Spleen (tissue), 7 donors: ENCODE measurements at regions not wholly inside any gene's neighbourhood (a gene's known extent, or its start where the extent isn't known, plus 50 kb on each side); places are given as distances from the start of the nearest gene placed in this dataset.

Experiments used
- POLR2AphosphoS5 ChIP-seq, 3 donors: sonication (generic); formaldehyde crosslinking; IDR thresholded peaks; one replicate each; pipeline ENCODE4 v1.5.1; 2017; ENCODE audit warnings: antibody characterized with exemption in 3 of 3
- TF ChIP-seq, protein P1 (sequence below), 11 experiments: fragments of 200-600 bp in 7 of 11; fragments of 450-650 bp in 4 of 11; sonication (generic) in 4 of 11; IDR thresholded peaks in 8 of 11; conservative IDR thresholded peaks in 3 of 11; 1 replicate in 7 of 11; 2 replicates in 4 of 11; pipeline versions ENCODE4 v1.4.0 to v1.8.0; 2016 to 2021; ENCODE audit warnings: antibody characterized with exemption in 11 of 11, inconsistent platforms in 4 of 11, mild to moderate bottlenecking in 1 of 11
- donor health status: DM: no; HTN: no; CAD: no; lungs with moderate emphysema.
- donor health status: DM: no; HTN: no; CAD: no.
- donor health status: DM: no; HTN: no; CAD: no.

DNA sequence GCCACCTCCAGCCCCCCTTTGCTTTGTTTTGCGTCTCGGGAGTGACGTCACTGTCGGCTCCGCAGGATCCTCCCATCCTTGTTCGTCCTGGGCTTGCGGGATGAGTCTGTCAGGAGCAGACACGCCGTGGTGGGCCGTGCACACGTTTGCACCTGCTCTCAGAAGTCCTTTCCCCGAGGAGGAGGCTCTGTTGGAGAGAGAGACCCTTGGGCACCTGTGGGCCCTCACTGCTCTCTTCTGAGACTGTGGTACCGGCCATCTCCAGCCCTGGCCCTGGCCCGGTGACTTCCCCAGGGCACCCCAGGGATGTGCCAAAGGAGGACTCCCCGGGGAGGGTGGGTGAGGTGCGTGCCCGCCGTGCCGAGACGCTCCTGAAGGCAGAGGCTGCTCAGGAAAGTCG lies 76.1 kb upstream of the PPP2R3B start:
- TF ChIP-seq, protein P1, sequence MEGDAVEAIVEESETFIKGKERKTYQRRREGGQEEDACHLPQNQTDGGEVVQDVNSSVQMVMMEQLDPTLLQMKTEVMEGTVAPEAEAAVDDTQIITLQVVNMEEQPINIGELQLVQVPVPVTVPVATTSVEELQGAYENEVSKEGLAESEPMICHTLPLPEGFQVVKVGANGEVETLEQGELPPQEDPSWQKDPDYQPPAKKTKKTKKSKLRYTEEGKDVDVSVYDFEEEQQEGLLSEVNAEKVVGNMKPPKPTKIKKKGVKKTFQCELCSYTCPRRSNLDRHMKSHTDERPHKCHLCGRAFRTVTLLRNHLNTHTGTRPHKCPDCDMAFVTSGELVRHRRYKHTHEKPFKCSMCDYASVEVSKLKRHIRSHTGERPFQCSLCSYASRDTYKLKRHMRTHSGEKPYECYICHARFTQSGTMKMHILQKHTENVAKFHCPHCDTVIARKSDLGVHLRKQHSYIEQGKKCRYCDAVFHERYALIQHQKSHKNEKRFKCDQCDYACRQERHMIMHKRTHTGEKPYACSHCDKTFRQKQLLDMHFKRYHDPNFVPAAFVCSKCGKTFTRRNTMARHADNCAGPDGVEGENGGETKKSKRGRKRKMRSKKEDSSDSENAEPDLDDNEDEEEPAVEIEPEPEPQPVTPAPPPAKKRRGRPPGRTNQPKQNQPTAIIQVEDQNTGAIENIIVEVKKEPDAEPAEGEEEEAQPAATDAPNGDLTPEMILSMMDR (IDR thresholded peaks at IDR 0.05 in 8 of 11, conservative IDR thresholded peaks at IDR 0.05 in 3 of 11) = no peak
- no peak for TF ChIP-seq POLR2AphosphoS5 (IDR thresholded peaks at IDR 0.05)
